ENCODE measurements at regions not wholly inside any gene's neighbourhood (a gene's known extent, or its start where the extent isn't known, plus 50 kb on each side); places are given as distances from the start of the nearest gene placed in this dataset.

DNA sequence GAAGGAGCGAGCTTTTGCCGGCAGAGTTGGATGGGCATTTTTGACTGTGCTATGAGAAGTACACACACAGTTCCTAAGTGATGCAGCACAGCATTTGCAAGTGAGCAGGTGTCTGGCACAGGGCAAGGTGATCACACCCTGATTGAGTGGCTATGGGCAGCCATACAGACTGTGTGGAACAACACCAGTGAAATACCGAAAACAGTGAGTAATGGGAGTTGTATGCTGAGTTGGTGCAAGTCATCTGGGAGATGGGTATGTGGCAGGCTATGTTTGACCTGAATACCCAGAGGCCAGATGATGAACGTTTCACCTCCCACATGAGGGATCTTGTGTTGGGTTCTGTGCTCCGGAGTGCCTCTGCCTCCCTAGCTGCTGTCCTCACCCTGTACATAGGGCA, 53.5 kb upstream of the TIPARP start:
- no peak for DNase-seq (ENCODE audit: low spot score)

DNA sequence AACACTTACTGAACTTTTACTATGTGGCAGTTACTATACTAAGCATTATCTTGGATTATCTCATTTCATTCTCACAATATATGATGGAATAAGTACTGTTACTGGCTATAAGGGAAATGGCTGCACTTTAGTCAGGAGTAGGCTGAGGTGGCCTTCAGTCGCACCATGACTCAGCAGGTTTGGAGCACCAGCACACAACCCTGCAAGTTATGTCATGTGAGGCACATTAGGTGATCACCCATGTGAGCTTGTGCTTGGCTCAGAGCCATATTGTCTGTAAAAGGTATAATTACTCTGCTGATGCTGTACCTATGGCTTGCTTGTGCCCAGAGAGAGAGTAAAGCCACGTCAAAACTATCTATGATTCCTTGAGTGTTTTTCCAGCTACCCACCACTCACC, 54.1 kb upstream of the TIPARP start:
- DNase-seq (ENCODE audit: low spot score): no peak

DNA sequence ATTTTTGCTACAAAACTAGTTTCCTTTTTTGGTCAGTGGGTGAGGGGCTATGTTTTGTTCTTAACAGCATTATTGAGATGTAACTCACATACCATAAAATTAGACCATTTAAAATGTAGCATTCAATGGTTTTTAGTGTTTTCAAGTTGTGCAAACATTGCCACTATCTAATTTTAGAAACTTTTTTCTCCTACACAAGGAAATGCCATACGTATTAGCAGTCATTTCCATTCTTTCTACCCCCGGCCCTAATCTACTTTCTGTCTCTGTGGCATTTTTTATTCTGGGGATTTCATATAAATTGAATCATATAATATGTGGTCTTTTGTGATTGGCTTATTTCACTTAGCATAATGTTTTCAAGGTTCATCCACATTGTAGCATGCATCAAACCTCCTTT, 55.0 kb upstream of the TIPARP start:
- peak; percentile 16 for DNase-seq (ENCODE audit: low spot score)

DNA sequence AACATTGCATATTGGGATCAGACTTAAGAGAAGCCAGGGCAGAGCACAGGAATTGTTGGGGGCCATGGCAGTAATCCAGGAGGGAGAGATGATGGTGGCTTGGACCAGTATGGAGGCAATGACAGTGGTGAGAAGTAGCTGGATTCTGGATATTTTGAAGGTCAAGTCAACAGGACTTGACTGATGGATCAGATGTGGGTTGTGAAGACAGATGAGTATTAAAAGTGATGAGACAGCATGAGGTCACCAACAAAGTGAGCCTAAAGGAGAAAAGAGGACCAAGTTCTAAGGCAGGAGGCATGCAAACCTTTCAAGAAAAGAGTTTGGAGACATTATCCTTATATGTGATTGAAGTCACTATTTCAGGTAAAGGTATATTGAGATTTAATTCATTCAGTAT, 56.6 kb upstream of the TIPARP start:
- DNase-seq (ENCODE audit: low spot score): no peak

DNA sequence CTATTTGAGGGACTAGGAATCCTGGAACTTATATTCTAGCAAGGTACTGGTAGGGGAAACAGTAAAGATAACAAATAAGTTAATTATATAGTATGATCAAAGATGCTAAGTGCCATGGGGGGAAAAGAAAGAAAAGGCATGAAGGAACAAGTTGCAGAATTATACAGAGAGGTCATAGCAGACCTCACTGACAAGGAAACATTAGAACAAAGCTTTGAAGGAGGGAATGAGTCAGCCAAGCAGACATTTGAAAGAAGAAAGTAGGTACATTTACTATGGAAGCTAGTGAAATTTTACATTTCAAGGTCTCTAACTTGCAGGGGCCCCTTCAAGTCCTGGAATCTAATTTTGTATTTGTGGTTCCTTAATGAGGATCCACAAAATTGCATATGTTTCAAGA, 57.2 kb upstream of the TIPARP start:
- no peak for DNase-seq (ENCODE audit: low spot score)

DNA sequence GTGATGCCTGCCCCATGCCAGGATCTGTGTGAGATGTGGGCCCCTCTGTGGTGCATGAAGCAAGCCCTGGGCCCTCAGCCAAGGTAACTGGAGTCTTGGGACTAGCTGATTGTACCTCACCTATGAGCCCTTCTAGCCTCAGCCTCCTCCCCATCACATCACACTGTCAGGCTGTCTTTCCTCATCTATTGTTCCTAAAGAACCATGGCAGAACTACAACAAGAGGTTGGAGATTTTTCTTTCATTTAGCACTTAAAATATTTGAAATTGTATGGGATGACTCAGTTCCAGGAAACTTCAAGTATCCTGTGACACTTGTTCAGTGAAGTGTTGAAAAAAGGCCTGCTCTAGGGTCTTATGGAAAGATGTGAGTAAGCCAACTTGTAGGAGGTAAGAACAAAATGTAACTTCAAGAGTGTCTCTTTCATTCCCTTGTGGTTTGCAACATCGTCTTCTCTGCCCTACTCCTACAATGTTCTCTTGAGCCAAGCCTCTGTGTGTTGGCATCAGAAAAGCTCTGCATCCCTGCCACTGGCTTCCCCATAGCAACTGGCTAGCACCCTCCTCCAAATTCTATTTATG, 58.7 kb upstream of the TIPARP start:
- DNase-seq (ENCODE audit: low spot score): peak; percentile 86

DNA sequence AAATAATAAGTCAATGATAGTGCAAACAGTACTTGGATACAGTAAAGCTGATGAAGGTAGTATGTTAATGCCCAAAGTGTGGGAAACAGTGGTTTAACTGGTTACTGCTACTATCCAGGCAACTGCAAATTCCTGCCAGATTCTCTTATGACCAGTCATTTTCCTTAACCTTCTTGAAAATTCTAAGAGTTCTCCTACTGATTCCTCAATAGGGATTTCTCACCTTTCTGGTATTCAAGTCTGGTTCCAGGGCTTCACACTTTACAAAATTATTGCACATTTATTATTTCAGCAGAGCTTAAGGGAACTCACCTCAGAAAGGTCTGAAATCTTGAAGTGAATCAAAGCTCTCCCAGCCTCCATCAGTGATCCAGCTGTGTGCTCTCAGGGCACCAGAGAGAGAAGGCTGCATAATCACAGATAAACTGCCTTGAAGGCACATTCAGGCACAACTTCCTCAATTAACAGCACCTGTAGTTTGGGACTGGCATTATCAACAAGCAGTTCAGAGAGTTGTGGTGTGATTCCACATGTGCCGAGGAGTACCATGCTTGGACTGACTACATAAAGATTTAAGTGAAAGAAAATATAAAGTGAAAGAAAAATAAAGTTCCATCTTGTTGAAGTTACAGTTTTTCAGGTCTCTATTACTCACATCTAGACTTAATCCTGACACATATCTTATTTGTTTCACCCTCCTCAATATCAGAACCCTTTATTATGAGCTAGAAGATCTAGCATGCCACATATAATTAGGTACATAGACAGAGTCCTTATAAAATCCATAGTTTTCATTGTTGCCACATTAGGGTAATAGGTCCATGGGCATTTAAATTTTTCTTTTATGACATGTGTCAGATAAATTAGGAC, 59.5 kb upstream of the TIPARP start:
- no peak for DNase-seq (ENCODE audit: low spot score)

DNA sequence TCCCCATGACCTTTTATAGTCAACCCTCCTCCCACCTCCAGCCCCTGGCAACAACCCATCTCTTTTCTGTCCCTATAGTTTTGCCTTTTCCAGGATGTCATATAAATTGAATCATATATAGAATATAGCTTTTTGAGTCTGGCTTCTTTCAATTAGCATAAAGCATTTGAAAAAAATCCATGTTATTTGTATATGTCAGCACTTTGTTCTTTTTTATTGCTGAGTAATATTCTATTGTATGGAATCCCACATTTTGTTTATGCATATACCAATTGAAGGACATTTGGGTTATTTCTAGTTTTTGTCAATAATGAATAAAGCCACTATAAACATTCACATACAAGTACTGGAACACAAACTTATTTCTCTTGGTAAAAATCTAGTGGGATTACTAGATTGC, 58.0 kb upstream of the SSR3 start:
- no peak for DNase-seq (ENCODE audit: low spot score)

DNA sequence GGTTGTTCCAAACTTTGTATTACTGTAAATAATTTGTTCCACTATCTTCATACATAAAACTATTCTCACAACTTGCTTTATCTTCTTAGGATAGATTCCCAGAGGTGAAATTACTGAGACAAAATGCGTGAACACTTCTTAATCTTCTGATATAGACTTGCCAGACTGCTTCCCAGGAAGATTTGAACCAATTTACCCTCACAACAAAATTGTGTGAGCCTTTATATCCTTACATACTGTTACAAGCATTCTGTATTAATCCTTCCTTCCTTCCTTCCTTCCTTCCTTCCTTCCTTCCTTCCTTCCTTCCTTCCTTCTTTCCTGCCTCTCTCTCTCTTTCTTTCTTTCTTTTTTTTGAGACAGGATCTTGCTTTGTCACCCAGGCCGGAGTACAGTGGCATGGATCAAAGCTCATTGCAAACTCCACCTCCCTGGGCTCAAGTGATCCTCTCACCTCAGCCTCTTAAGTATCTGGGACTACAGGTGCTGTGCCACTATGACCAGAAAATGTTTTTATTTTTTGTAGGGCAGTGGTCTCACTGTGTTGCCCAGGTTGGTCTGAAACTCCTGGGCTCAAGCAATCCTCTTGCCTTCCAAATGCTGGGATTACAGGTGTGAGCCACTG, 57.1 kb upstream of the SSR3 start:
- no peak for DNase-seq (ENCODE audit: low spot score)

DNA sequence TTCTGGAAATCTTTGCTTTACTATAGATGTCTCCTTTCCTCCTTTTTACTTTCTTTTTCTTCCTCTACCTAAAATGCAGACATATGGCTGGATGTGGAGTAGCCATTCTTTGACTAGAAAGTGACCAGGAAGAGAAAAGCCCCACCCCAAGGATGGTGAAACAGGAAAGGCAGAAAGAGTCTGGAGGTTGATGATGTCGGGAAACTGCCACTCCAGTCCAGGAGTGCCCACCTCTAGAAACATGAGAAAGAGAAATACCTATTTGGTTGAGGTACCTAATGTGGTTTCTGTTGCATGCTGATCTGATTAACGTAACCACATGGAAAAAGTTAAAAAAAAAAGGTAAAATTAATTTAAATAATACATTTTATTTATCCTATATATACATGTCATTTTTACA, 55.2 kb upstream of the SSR3 start:
- DNase-seq (ENCODE audit: low spot score): no peak

DNA sequence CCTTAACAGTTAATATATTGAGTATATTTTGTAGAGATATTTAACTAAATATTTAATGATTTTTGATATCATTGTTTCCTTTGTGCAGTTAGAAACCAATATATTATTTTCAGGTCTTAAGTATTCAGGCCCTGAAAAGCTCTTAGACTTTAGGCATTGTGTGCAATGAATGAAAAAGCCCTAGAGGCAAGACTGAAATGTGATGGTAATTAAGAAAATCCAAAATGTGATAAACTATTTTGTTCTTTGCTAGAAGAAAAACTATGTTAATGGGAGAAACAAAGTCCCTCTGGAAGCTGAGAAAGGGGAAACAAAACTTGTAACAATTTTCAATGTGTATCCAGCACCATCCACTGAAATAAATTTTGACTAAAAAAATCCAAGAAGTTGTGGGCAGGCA, 54.6 kb upstream of the SSR3 start:
- no peak for DNase-seq (ENCODE audit: low spot score)

DNA sequence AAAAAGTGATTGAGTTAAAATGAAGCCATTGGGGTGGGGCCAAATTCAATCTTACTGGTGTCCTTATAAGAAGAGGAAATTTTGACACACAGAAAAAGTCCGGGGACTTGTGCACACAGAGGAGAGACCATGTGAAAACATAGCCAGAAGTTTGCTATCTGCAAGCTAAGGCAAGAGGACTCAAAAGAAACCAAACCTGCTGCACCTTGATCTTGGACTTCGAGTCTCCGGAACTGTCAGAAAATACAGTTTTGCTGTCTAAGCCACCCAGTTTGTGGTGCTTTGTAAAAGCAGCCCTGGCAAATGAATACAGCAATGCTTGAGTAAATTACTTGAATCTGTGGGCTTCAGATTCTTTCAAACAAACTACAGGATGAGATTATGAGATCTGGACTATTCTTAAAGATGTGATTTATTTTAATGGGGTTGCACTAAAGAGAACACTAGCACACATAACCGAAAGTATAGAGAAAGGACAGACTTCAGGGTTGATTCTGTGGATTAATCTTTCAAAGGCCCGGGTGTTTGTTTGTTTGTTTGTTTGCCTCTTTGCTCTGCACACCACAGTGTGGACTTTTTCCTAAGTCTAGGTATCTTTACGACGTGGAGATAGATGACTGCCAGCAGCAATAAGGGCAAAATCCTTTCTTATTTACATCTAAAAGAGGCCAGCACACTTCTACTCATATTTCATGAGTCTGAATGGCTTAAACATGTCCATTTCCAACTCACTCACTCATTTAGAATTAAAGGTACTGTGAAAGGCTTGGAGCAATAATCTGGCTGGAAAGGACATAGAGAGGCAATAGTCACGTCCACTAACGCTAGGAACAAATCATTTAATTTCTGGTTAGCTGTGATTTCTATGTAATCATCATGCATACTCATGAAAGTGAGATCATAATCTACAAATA, 53.9 kb upstream of the SSR3 start:
- DNase-seq (ENCODE audit: low spot score): no peak

DNA sequence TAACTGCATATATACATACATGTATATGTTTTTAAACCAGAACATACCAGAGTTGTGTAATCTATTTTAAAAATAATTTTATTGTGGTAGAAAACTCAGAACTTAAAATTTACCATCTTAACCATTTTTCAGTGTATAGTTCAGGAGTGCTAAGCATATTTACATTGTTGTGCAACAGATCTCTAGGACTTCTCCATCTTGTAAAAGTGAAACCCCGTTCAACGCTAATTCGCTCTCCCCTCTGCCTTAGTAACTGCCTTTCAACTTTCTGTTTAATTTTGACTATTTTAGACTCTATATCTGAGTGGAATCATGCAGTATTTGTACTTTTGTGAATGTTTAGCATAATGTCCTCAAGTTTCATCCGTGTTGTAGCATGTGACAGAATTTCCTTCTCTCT, 51.8 kb upstream of the SSR3 start:
- DNase-seq (ENCODE audit: low spot score): no peak

DNA sequence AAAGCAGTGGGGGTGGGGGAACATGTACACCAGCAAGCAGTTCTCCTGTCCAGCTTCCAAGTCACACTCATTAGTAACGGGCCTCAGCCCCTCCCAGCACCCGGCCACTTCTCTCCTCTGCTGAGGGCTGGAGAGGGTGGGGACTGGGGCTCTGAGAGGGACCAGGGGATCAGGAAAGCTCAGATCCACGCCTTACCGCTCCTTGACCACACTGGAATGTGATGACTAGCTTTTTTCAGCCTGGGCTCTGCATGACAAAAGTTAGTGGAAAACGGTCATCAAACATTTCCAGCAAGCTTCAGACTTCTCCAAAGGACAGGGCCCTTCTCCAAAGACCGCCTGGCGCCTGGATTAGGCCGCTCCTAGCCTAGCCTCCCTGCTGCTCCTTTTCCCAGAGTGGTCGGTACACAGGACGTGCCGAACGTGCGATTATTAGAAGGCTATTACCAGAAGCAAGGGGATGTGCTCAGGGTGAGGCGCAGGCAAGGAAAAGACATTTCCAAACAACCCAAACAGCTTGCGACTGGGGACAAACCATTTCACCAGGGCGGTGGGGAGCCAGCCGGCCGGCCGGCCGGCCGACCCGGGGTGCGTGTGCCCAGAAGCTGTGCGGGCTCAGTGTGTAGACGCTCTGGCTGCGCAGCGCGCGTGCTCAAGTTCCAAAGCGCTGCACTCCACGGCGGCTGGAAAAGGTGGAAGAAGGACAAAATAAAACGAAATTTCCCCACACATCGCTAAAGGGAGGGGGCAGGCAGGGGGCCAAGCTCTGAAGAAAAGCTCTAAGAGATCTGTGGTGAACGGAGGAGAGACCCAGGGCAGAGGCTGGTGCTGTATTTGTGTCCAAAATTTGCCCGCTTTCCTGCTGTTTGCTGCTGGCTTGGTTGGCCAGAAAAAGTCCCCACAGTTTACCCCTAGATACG, 51.0 kb upstream of the SSR3 start:
- DNase-seq (ENCODE audit: low spot score): peak; percentile 21

DNA sequence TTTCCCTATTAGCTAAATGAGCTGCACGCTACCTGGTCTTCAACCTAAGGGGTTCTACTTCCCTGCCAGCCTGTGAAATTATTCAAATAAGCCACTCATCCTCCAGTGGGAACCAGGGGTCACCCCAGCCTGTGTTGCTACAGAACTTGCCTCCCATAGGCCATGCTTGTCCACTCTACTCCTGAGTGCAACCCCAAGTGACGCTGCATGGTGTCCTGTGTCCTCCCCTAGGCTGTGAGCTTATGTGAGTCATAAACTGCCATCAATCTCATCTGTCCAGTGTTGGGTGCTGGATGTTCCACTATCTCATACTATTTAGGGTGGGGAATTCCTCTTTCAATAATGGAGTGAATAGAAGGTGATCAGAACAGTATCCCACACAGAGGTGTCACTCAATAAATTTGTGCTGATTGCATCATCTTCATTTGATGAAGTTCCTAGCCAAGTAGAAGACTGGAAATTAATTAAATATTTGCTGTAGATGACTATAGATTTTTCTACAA, 49.8 kb upstream of the SSR3 start:
- no peak for DNase-seq (ENCODE audit: low spot score)
